A549 (cell line): ENCODE measurements at regions not wholly inside any gene's neighbourhood (a gene's known extent, or its start where the extent isn't known, plus 50 kb on each side); places are given as distances from the start of the nearest gene placed in this dataset.

Experiments used
- BHLHE40 ChIP-seq: IDR thresholded peaks from 2 replicates; pipeline ENCODE4 v1.6.1; 2012; ENCODE audit warnings: low read depth, low read length, inconsistent platforms
- CTCF ChIP-seq: fragments of >200 bp; sonication (Bioruptor Twin); formaldehyde crosslinking; IDR thresholded peaks from 3 replicates; pipeline ENCODE4 v1.5.1; 2016
- ELK1 ChIP-seq: fragments of 150-350 bp; IDR thresholded peaks from 2 replicates; pipeline ENCODE4 v1.6.1; 2014; ENCODE audit warnings: low read depth, mild to moderate bottlenecking, low read length
- EP300 ChIP-seq, 2 experiments: fragments of >200 bp; sonication (Bioruptor Twin); formaldehyde crosslinking; IDR thresholded peaks; 2 replicates in 1 of 2; 3 replicates in 1 of 2; pipeline ENCODE4 v1.6.1; 2016 to 2017
- HDAC2 ChIP-seq: fragments of 200-600 bp; sonication (generic); IDR thresholded peaks from 2 replicates; pipeline ENCODE4 v1.6.1; 2016
- JUN ChIP-seq, 2 experiments: fragments of >200 bp; sonication (Bioruptor Twin); formaldehyde crosslinking; IDR thresholded peaks; 2 replicates in 1 of 2; 3 replicates in 1 of 2; pipeline ENCODE4 v1.6.1; 2016 to 2017
- MAFK ChIP-seq: fragments of 450-650 bp; IDR thresholded peaks from 2 replicates; pipeline ENCODE4 v1.6.1; 2014; ENCODE audit not compliant: partially characterized antibody
- POLR2A ChIP-seq: IDR thresholded peaks from 2 replicates; pipeline ENCODE4 v1.6.1; 2012; ENCODE audit warnings: mild to moderate bottlenecking, low read length
- RAD21 ChIP-seq, 2 experiments: fragments of >200 bp in 1 of 2; sonication (Bioruptor Twin) in 1 of 2; formaldehyde crosslinking in 1 of 2; IDR thresholded peaks in 1 of 2; conservative IDR thresholded peaks in 1 of 2; 2 replicates in 1 of 2; 3 replicates in 1 of 2; pipeline ENCODE4 v1.6.1; 2012 to 2018; ENCODE audit warnings: inconsistent platforms in 1 of 2
- TF ChIP-seq, protein P1 (sequence below): IDR thresholded peaks from 2 replicates; pipeline ENCODE4 v1.6.1; 2012

DNA sequence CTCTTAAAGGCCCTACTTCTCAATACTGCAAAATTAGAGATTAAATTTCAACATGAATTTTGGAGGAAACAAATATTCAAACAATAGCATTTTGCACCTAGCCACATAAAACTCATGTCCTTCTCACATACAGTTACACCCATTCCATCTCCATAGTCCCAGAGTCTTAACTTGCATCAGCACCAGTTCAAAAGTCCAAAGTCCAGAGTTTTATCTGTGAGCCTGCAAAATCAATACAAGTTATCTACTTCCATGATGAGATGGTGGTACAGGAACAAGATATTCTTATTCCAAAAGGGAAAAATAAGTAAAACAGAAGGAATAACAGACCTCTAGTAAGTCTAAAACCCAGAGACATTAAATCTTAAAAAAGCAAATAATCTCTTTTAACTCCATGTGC lies 686.0 kb upstream of the ADGRL4 start:
- no peak for TF ChIP-seq POLR2A
- TF ChIP-seq HDAC2: no peak
- no peak for TF ChIP-seq EP300 (IDR thresholded peaks at IDR 0.05)
- TF ChIP-seq CTCF: no peak
- no peak for TF ChIP-seq BHLHE40
- TF ChIP-seq, protein P1, sequence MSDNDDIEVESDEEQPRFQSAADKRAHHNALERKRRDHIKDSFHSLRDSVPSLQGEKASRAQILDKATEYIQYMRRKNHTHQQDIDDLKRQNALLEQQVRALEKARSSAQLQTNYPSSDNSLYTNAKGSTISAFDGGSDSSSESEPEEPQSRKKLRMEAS: no peak
- no peak for TF ChIP-seq RAD21 (conservative IDR thresholded peaks at IDR 0.05 in 1 of 2, IDR thresholded peaks at IDR 0.05 in 1 of 2)
- TF ChIP-seq JUN (IDR thresholded peaks at IDR 0.05): no peak
- TF ChIP-seq ELK1: no peak
- no peak for TF ChIP-seq MAFK
